ENCODE measurements at regions not wholly inside any gene's neighbourhood (a gene's known extent, or its start where the extent isn't known, plus 50 kb on each side); places are given as distances from the start of the nearest gene placed in this dataset.

GRCh38 chr6:163926642-163927041, 512.1 kb downstream of the QKI start:
- TF ChIP-seq, protein P1, sequence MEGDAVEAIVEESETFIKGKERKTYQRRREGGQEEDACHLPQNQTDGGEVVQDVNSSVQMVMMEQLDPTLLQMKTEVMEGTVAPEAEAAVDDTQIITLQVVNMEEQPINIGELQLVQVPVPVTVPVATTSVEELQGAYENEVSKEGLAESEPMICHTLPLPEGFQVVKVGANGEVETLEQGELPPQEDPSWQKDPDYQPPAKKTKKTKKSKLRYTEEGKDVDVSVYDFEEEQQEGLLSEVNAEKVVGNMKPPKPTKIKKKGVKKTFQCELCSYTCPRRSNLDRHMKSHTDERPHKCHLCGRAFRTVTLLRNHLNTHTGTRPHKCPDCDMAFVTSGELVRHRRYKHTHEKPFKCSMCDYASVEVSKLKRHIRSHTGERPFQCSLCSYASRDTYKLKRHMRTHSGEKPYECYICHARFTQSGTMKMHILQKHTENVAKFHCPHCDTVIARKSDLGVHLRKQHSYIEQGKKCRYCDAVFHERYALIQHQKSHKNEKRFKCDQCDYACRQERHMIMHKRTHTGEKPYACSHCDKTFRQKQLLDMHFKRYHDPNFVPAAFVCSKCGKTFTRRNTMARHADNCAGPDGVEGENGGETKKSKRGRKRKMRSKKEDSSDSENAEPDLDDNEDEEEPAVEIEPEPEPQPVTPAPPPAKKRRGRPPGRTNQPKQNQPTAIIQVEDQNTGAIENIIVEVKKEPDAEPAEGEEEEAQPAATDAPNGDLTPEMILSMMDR (IDR thresholded peaks at IDR 0.05 in 4 of 5, conservative IDR thresholded peaks at IDR 0.05 in 1 of 5) = no peak
- TF ChIP-seq POLR2A (IDR thresholded peaks at IDR 0.05) = no peak

All from gastrocnemius medialis (tissue), 4 donors.